Body of pancreas (tissue), 4 donors: ENCODE measurements at regions not wholly inside any gene's neighbourhood (a gene's known extent, or its start where the extent isn't known, plus 50 kb on each side); places are given as distances from the start of the nearest gene placed in this dataset.

Experiments
- CTCF ChIP-seq, 7 experiments: fragments of 450-650 bp in 4 of 7; fragments of 200-600 bp in 3 of 7; sonication (generic) in 3 of 7; IDR thresholded peaks; one replicate each; pipeline ENCODE4 v1.5.1; 2016 to 2019; ENCODE audit warnings: antibody characterized with exemption in 7 of 7
- POLR2A ChIP-seq, 3 donors: fragments of 450-650 bp; IDR thresholded peaks; one replicate each; pipeline ENCODE4 v1.6.1; 2016; ENCODE audit warnings: antibody characterized with exemption in 3 of 3, mild to moderate bottlenecking in 2 of 3

GRCh38 chr1:20413136-20413775, 72.8 kb downstream of the CAMK2N1 start:
- TF ChIP-seq CTCF (IDR thresholded peaks at IDR 0.05), result no peak
- no peak for TF ChIP-seq POLR2A (IDR thresholded peaks at IDR 0.05)
